Renal cortex interstitium (tissue), 11 donors: ENCODE measurements at regions not wholly inside any gene's neighbourhood (a gene's known extent, or its start where the extent isn't known, plus 50 kb on each side); places are given as distances from the start of the nearest gene placed in this dataset.
"Not testable (repeated sequence)": the region's sequence is repeated elsewhere in the genome, so short reads cannot be mapped to it uniquely, and the experiment has no call there.

ENCODE experiments used
- DNase-seq, 11 donors: peaks; one replicate each; pipeline ENCODE4 v3.0.0-alpha.2; 2013; ENCODE audit warnings: low read depth in 9 of 11, low spot score in 4 of 11; ENCODE audit errors: extremely low read depth in 1 of 11

DNA sequence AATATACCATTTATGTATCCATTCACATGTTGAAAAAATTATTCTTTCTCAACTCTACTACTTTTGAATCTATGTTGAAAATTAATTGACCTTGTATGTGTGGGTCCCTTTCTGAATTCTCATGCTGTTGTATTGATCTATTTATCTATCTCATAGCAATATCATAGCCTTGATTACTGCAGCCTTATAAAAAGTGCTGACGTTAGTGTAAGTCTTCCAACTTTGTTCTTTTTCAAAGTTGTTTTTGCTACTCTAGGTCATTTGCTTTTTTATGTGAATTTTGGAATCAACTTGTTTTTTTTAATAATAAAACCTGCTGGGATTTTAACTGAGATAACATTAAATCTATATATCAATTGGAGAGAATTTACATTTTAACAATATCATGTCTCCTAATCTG lies 52.2 kb upstream of the PAX3 start:
- DNase-seq = no peak

DNA sequence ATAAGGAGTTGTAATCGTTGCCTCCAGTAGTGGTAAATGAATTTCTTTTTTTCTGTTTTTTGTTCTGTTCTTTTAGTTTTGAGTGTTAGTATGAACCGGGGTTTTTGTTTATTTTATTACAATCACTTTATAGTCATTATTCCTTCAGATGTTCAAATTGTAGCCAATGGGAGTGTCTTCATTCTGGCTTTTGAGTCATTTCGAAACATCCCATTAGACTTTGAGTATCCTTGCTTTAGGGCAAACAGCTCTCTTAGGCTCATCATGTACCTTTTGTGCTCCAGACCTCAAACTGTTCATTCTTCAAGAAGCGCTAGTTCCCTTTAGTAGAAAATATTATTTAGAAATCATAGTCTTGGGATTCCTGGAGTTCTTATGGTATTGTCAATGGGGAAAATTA lies 54.2 kb upstream of the PAX3 start:
- DNase-seq = no peak

DNA sequence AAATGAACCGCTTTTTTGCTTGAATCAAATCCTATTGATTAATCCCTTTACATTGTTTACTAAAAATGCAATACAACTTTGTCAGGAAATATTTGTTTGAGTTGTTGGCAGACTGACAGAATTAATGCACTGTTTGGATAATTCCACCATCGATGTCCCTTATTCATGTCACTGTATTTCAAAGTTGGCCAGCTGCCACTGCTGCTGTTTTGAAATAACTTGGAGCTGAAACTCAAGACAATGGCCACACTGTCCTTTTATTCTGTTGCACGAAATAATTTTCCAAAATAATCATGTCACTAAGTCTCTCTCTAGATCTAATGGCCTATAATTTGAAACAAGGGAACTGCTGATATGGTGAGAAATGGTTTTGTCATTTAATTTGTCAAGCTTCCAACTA lies 55.2 kb upstream of the PAX3 start:
- no peak for DNase-seq

DNA sequence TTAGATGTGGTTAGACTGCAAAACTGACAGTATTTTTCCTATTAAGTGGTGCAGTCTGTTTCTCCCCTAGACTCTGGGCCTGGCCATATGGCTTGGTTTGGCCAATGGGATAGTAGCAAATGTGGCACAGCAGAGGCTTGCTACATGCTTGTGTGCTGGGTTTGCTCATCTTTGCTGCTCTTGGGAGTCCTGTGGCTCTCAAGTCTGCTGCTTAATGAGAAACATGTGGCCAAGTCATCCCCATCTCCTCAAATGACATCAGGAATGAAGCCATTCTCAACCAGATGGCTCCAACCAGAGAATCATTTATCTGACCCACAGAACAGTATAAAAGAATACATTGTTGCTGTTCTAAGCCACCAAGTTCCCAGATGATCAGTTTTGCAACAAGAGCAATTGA lies 57.1 kb upstream of the PAX3 start:
- no peak for DNase-seq

DNA sequence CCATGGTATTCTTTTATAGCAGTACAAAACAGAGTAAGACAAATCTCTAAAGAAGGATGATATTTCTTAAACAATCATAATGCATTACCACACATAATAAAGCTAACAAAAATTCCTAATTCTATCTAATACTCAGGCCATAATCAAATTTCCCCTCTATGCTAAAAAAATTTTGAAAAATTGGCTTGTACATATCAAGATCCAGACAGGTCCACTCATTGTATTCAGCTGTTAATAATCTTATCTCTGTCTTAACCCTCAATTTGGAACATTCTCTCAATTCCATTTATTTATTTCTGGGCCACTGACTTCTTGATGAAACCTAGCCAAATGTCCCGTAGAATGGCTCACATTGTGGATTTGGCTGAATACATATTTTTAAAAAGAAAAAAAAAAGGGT lies 59.1 kb upstream of the PAX3 start:
- DNase-seq = no peak

DNA sequence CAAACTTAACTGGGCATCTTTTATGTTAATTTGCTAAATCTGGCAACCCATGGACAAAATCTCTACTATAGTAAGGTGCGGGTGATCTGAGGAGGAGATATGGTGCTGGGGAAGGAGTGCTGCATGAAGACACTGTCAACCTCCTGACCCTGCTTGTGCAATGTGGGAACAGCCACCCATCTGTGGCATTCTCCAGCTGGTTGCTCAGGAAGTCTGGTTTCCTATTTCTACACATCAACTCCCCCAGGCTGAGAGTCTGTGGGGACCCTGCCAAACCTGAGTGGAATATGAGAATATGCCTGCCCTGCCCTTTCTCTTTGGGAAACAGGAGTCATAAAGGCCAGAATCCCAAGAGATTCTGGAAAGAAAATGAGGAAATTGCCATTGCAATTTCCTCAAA lies 60.1 kb upstream of the PAX3 start:
- peak in 3 of 11 donors; percentile 23 to 32 (median 30) for DNase-seq

DNA sequence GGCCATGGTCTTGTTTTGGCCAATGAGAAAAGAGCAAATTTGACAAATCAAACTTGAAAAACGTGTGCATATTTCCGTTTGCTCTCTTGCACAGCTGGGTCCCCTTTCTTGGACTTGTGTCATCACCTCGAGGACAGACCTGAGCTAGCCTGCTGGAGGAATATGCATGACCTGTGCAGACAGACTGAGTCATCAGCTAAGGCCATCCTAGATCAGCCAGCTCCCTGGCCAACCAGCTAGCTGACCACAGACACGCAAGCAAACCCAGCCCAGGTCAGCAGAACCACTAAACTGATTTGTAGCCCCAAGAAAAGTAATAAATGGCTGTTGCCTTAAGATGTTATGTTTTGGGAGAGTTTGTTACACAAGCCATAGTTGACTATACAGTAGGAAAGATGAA lies 61.3 kb upstream of the PAX3 start:
- DNase-seq = no peak

DNA sequence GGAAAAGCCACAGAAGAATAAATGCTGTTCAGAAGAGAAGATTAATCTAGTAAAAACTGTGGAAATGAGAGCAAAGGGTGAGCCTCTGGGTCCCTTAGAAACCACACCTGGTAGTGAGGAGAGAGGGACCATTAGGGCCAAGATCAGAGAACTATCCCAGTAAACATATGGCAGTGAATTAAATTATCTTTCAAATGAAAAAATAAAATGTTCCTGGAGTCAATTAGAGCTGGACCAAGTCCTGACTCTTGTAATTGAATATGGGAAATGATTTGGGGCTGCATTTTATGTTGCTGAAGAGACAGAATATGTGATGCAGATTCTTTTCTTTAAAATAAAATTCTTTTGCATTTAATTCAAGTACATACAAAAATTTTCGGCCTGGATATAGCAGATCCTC lies 62.2 kb upstream of the PAX3 start:
- DNase-seq = no peak

DNA sequence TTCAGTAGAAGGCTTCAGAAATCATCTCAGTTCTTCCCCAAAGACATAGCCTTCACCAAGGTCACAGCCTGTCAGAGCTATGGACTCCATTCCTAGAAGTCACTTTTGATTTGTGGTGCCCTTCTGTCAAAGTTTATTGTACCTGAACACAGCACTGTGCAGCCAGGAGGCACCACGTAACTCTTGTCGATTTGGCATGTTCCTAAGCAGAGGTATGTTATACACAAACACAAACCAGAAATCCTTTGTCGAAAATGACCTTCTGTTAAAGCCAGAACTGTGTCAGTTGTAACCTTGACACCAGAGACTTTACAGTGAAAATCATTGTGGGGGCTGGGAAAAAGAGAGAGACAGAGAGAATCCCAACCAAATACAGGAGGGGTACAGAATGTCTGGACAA lies 62.6 kb upstream of the SGPP2 start:
- DNase-seq = no peak

DNA sequence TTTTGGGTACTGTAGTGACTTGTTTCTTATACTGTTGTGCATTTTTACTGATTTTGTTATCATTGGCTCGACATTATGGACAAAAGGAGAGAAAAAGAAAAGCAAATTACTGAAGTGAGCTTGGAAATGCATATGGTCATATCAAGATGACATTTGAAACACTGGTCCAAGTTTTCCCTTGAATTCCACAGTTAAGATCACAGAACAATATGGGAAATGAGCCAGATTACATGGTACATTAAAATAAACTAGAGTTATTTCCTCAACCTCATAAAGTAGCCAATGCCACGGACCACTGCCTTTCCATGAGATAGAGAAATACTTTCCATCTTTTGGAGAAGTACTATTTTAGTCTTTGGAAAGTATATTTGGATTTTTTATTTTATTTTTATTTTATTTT lies 62.0 kb upstream of the SGPP2 start:
- DNase-seq = no peak

DNA sequence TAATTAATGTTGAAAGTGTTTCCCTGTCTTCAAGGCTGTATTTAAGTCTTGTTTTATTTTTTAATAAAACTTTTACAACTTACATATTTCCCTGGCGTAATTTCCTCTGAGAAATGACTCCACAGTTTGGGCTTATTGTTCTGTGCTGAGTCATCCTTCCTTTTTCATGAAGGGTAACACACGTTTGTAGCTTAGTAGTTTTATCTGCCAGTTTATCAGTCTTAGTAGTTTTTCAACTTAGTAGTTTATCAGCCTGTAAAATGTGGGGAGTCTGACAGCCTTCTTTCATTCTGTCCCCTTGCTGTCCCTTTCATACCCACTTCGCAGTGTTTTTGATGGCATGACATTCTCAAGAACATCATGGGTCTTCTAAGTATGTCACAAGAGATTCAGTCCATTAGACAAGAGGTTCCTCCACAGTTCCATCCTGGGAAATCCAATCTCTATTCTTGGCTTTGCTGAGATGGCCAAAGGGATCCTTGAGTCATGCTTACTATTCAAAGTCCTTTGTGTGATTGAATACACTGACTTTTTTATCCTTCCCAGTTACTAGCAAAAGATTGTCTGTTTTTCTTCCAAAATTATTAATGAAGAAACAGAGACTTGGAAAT lies 60.0 kb upstream of the SGPP2 start:
- no peak for DNase-seq

DNA sequence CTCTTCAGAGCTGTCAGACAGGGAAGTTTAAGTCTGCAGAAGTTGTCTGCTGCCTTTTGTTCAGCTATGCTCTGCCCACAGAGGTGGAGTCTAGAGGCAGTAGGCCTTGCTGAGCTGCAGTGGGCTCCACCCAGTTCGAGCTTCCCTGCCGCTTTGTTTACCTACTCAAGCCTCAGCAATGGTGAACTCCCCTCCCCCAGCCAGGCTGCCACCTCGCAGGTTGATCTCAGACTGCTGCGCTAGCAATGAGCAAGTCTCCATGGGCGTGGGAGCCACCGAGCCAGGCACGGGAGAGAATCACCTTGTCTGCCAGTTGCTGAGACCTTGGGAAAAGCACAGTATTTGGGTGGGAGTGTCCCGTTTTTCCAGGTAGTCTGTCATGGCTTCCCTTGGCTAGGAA lies 56.1 kb upstream of the SGPP2 start:
- not testable (repeated sequence) for DNase-seq

DNA sequence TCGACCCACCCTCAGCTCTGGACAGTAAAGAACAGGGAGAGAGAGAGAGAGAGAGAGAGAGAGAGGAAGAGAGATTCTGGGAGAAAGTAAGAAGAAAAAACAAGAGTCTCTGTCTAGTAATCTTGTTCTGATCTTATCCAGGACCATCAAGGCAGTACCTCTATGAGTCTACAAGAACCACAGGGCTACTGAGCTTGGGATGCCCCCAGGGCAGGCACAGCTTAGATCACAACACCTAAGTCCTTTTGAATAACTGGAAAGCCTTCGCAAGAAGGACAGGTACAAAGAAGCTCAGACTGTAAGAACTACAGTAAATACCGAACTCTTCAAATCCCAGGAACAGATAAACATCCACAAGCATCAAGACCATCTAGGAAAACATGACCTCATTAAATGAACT lies 51.4 kb upstream of the SGPP2 start:
- no peak for DNase-seq
